H9 (cell line): ENCODE measurements at regions not wholly inside any gene's neighbourhood (a gene's known extent, or its start where the extent isn't known, plus 50 kb on each side); places are given as distances from the start of the nearest gene placed in this dataset.

Source experiments
- DNase-seq: peaks from one replicate; pipeline ENCODE4 v3.0.0-alpha.2; 2017
- H2AFZ ChIP-seq: one replicate; pipeline ENCODE4 v1.6.1; 2013; ENCODE audit warnings: mild to moderate bottlenecking, low read length, control low read depth, moderate library complexity
- H2AK5ac ChIP-seq: 2 replicates; pipeline ENCODE4 v1.6.1; 2013; ENCODE audit warnings: low read length, control low read depth, mixed read lengths; ENCODE audit not compliant: insufficient read length
- H2BK120ac ChIP-seq: one replicate; pipeline ENCODE4 v1.6.1; 2013; ENCODE audit warnings: low read depth, mild to moderate bottlenecking, low read length, control low read depth, inconsistent platforms; ENCODE audit not compliant: poor library complexity, severe bottlenecking
- H2BK12ac ChIP-seq: 2 replicates; pipeline ENCODE4 v1.6.1; 2013; ENCODE audit warnings: low read length, control low read depth, mixed read lengths, low read depth; ENCODE audit not compliant: insufficient read length
- H2BK15ac ChIP-seq: 2 replicates; pipeline ENCODE4 v1.6.1; 2013; ENCODE audit warnings: low read depth, low read length, control low read depth
- H2BK20ac ChIP-seq: one replicate; pipeline ENCODE4 v1.6.1; 2013; ENCODE audit warnings: low read depth, mild to moderate bottlenecking, low read length, control low read depth, inconsistent platforms; ENCODE audit not compliant: poor library complexity, severe bottlenecking
- H2BK5ac ChIP-seq: 2 replicates; pipeline ENCODE4 v1.6.1; 2013; ENCODE audit warnings: low read length, control low read depth, mixed read lengths; ENCODE audit not compliant: insufficient read length
- H3K14ac ChIP-seq: 2 replicates; pipeline ENCODE4 v1.6.1; 2013; ENCODE audit warnings: low read length, control low read depth; ENCODE audit not compliant: insufficient read depth
- H3K18ac ChIP-seq: 2 replicates; pipeline ENCODE4 v1.6.1; 2013; ENCODE audit warnings: low read depth, mild to moderate bottlenecking, mixed read lengths, low read length, control low read depth; ENCODE audit not compliant: insufficient read length
- H3K23ac ChIP-seq: 2 replicates; pipeline ENCODE4 v1.6.1; 2013; ENCODE audit warnings: low read length, control low read depth, mixed read lengths, low read depth; ENCODE audit not compliant: insufficient read length
- H3K23me2 ChIP-seq: 2 replicates; pipeline ENCODE4 v1.6.1; 2013; ENCODE audit warnings: low read depth, mild to moderate bottlenecking, mixed read lengths, low read length, control low read depth; ENCODE audit not compliant: insufficient read length, poor library complexity, severe bottlenecking
- H3K27ac ChIP-seq: 2 replicates; pipeline ENCODE4 v1.5.1; 2013; ENCODE audit warnings: low read length, control low read depth, mixed read lengths, low read depth; ENCODE audit not compliant: insufficient read length
- H3K27me3 ChIP-seq: 2 replicates; pipeline ENCODE4 v1.6.1; 2013; ENCODE audit warnings: low read length, control low read depth, inconsistent platforms; ENCODE audit not compliant: insufficient read depth
- H3K4ac ChIP-seq: 2 replicates; pipeline ENCODE4 v1.6.1; 2013; ENCODE audit warnings: low read depth, mild to moderate bottlenecking, control low read depth, inconsistent platforms, low read length, moderate library complexity
- H3K4me1 ChIP-seq: 2 replicates; pipeline ENCODE4 v1.6.1; 2013; ENCODE audit warnings: low read length, control low read depth, inconsistent platforms; ENCODE audit not compliant: insufficient read depth
- H3K4me2 ChIP-seq: 2 replicates; pipeline ENCODE4 v1.6.1; 2013; ENCODE audit warnings: low read length, control low read depth, mixed read lengths; ENCODE audit not compliant: insufficient read length, insufficient read depth
- H3K56ac ChIP-seq: 2 replicates; pipeline ENCODE4 v1.6.1; 2013; ENCODE audit warnings: low read depth, mild to moderate bottlenecking, mixed read lengths, low read length, control low read depth; ENCODE audit not compliant: insufficient read length
- H3K79me1 ChIP-seq: 2 replicates; pipeline ENCODE4 v1.6.1; 2013; ENCODE audit warnings: low read depth, mild to moderate bottlenecking, moderate library complexity, low read length, control low read depth, inconsistent platforms; ENCODE audit not compliant: insufficient read depth, poor library complexity, severe bottlenecking
- H3K79me2 ChIP-seq: 2 replicates; pipeline ENCODE4 v1.6.1; 2013; ENCODE audit warnings: low read length, control low read depth, inconsistent platforms; ENCODE audit not compliant: insufficient read depth
- H3K9ac ChIP-seq: 2 replicates; pipeline ENCODE4 v1.6.1; 2013; ENCODE audit warnings: low read length, control low read depth, mixed read lengths; ENCODE audit not compliant: insufficient read length; ENCODE audit errors: extremely low read depth
- H3K9me3 ChIP-seq: one replicate; pipeline ENCODE4 v1.6.1; 2013; ENCODE audit warnings: low read depth, low read length, inconsistent platforms; ENCODE audit not compliant: control insufficient read depth
- H3T11ph ChIP-seq: one replicate; pipeline ENCODE4 v1.6.1; 2013; ENCODE audit warnings: mild to moderate bottlenecking, low read length, control low read depth, inconsistent platforms
- H4K20me1 ChIP-seq: one replicate; pipeline ENCODE4 v1.6.1; 2013; ENCODE audit not compliant: control insufficient read depth, insufficient read length, insufficient read depth
- H4K5ac ChIP-seq: 2 replicates; pipeline ENCODE4 v1.6.1; 2013; ENCODE audit warnings: low read depth, mild to moderate bottlenecking, mixed read lengths, low read length, control low read depth; ENCODE audit not compliant: insufficient read length
- H4K8ac ChIP-seq: replicated peaks from 2 replicates; pipeline ENCODE4 v1.6.1; 2013; ENCODE audit warnings: low read length, control low read depth, mixed read lengths, low read depth; ENCODE audit not compliant: insufficient read length
- H4K91ac ChIP-seq: 2 replicates; pipeline ENCODE4 v1.6.1; 2013; ENCODE audit warnings: low read depth, mild to moderate bottlenecking, moderate library complexity, mixed read lengths, low read length, control low read depth; ENCODE audit not compliant: insufficient read length
- H3K27ac Mint-ChIP-seq, 3 experiments: 2 replicates in 2 of 3; 3 replicates in 1 of 3; pipeline ENCODE4 v1.8.0; 2020 to 2021; ENCODE audit warnings: mixed read lengths in 3 of 3, mild to moderate bottlenecking in 1 of 3, moderate library complexity in 1 of 3
- H3K27me3 Mint-ChIP-seq: 2 replicates; pipeline ENCODE4 v1.8.0; 2021; ENCODE audit warnings: low read depth, mild to moderate bottlenecking, moderate library complexity, mixed read lengths
- H3K36me3 Mint-ChIP-seq, 3 experiments: 2 replicates in 2 of 3; 3 replicates in 1 of 3; pipeline ENCODE4 v1.8.0; 2020 to 2021; ENCODE audit warnings: low read depth in 3 of 3, mixed read lengths in 3 of 3; ENCODE audit not compliant: insufficient read depth in 1 of 3
- H3K4me1 Mint-ChIP-seq, 2 experiments: 2 replicates each; pipeline ENCODE4 v1.8.0; 2020; ENCODE audit warnings: mixed read lengths in 2 of 2
- H3K4me3 Mint-ChIP-seq, 2 experiments: 2 replicates in 1 of 2; 3 replicates in 1 of 2; pipeline ENCODE4 v1.8.0; 2020 to 2021; ENCODE audit warnings: mild to moderate bottlenecking in 2 of 2, mixed read lengths in 2 of 2, moderate library complexity in 1 of 2
- H3K9me3 Mint-ChIP-seq, 2 experiments: 2 replicates in 1 of 2; 3 replicates in 1 of 2; pipeline ENCODE4 v1.8.0; 2020; ENCODE audit warnings: mild to moderate bottlenecking in 2 of 2, mixed read lengths in 2 of 2, moderate library complexity in 1 of 2
- CTCF ChIP-seq: fragments of 200-600 bp; sonication (generic); conservative IDR thresholded peaks from 3 replicates; pipeline ENCODE4 v1.8.0; 2021; ENCODE audit warnings: antibody characterized with exemption, mild to moderate bottlenecking
- WGBS: extraction: QIAGEN DNeasy Blood & Tissue Kit; methylation state at CpG from one replicate; pipeline ENCODE4 v1.1.7; 2013; ENCODE audit warnings: missing lambda C conversion rate, low lambda C conversion rate, mixed read lengths; ENCODE audit not compliant: insufficient read length; ENCODE audit errors: extremely low coverage; 5-methylcytosine and 5-hydroxymethylcytosine counted together

- H2AK5ac ChIP-seq, result no peak overlapping the region
- H4K91ac ChIP-seq, result no peak overlapping the region
- no peak overlapping the region for H3K4me2 ChIP-seq
- H3K9me3 Mint-ChIP-seq, result no peaks in the 10 kb centered on the region
- no peak overlapping the region for H4K8ac ChIP-seq
- no peak overlapping the region for H2AFZ ChIP-seq
- no peaks in the 10 kb centered on the region for H3K27me3 Mint-ChIP-seq
- H3K4me1 ChIP-seq, result no peaks in the 10 kb centered on the region
- H3K23me2 ChIP-seq, result no peaks in the 10 kb centered on the region
- no peaks in the 10 kb centered on the region for H3K27me3 ChIP-seq
- 0 out of 2 replicates have a peak overlapping the region, but pooled peaks have one; percentile 57 for H3K14ac ChIP-seq
- no CpG with 5 or more reads among the region's 7 CpGs for WGBS
- no peak overlapping the region for H3T11ph ChIP-seq
- H2BK5ac ChIP-seq, result no peak overlapping the region
- H3K79me1 ChIP-seq, result no peaks in the 10 kb centered on the region
- H3K4me3 Mint-ChIP-seq, result no peak overlapping the region
- H3K23ac ChIP-seq, result no peak overlapping the region
- H3K79me2 ChIP-seq, result no peaks in the 10 kb centered on the region
- no peak overlapping the region for H3K27ac Mint-ChIP-seq
- no peak overlapping the region for H2BK15ac ChIP-seq
- no peak overlapping the region for H3K18ac ChIP-seq
- H2BK12ac ChIP-seq, result no peak overlapping the region
- peaks cover 6% of the 10 kb centered on the region in 2 experiments for H3K4me1 Mint-ChIP-seq
- H3K36me3 Mint-ChIP-seq, result no peaks in the 10 kb centered on the region
- no peaks in the 10 kb centered on the region for H3K9me3 ChIP-seq
- no peak overlapping the region for H2BK20ac ChIP-seq
- no peak overlapping the region for H3K9ac ChIP-seq
- no peaks in the 10 kb centered on the region for H4K20me1 ChIP-seq
- DNase-seq, result no peak
- no peak overlapping the region for H3K27ac ChIP-seq
- no peak overlapping the region for H4K5ac ChIP-seq
- H2BK120ac ChIP-seq, result no peak overlapping the region
- TF ChIP-seq CTCF, result no peak
- no peak overlapping the region for H3K56ac ChIP-seq
- no peak overlapping the region for H3K4ac ChIP-seq
These were observed 246.8 kb upstream of the RAB6C start for GRCh38 chr2:129732630-129733026.
